ENCODE measurements at regions not wholly inside any gene's neighbourhood (a gene's known extent, or its start where the extent isn't known, plus 50 kb on each side); places are given as distances from the start of the nearest gene placed in this dataset.
A peak's percentile ranks its signal among the peaks of the same experiment; 100 is the strongest.

DNA sequence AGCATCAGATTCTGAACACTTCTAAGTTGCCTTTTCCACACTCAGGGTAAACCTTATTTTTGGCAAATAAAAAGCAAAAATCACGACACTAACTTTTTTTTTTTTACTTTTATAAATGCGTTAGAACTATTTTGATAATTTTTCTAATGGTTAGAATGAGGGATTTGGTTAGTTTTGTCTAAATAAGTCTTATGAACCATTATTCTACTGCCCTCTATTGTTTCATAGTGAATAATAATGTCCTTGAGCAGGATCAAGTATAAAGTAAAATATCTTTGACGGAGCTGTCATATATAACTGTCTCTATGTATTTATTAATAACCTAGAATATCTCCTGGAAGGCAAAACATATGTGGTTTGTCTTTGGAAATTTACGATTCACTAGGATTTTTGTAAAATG, 631.8 kb downstream of the GABRG2 start:
- no peak for TF ChIP-seq SIN3A (IDR thresholded peaks at IDR 0.05; ENCODE audit: borderline replicate concordance, insufficient read depth, low read length)
- no peak for TF ChIP-seq POLR2AphosphoS5 (IDR thresholded peaks at IDR 0.05; ENCODE audit: low read depth, low read length)
- TF ChIP-seq FOXP2 (optimal IDR thresholded peaks at IDR 0.05; ENCODE audit: borderline replicate concordance, extremely low read depth, extremely low read length, insufficient read depth) = no peak
- TF ChIP-seq, protein P1, sequence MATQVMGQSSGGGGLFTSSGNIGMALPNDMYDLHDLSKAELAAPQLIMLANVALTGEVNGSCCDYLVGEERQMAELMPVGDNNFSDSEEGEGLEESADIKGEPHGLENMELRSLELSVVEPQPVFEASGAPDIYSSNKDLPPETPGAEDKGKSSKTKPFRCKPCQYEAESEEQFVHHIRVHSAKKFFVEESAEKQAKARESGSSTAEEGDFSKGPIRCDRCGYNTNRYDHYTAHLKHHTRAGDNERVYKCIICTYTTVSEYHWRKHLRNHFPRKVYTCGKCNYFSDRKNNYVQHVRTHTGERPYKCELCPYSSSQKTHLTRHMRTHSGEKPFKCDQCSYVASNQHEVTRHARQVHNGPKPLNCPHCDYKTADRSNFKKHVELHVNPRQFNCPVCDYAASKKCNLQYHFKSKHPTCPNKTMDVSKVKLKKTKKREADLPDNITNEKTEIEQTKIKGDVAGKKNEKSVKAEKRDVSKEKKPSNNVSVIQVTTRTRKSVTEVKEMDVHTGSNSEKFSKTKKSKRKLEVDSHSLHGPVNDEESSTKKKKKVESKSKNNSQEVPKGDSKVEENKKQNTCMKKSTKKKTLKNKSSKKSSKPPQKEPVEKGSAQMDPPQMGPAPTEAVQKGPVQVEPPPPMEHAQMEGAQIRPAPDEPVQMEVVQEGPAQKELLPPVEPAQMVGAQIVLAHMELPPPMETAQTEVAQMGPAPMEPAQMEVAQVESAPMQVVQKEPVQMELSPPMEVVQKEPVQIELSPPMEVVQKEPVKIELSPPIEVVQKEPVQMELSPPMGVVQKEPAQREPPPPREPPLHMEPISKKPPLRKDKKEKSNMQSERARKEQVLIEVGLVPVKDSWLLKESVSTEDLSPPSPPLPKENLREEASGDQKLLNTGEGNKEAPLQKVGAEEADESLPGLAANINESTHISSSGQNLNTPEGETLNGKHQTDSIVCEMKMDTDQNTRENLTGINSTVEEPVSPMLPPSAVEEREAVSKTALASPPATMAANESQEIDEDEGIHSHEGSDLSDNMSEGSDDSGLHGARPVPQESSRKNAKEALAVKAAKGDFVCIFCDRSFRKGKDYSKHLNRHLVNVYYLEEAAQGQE (IDR thresholded peaks at IDR 0.05; ENCODE audit: insufficient read depth in 1 of 2, low read depth in 2 of 2, low read length in 2 of 2) = no peak
- no peak for TF ChIP-seq TAF1 (IDR thresholded peaks at IDR 0.05; ENCODE audit: borderline replicate concordance, insufficient read depth, low read length)

DNA sequence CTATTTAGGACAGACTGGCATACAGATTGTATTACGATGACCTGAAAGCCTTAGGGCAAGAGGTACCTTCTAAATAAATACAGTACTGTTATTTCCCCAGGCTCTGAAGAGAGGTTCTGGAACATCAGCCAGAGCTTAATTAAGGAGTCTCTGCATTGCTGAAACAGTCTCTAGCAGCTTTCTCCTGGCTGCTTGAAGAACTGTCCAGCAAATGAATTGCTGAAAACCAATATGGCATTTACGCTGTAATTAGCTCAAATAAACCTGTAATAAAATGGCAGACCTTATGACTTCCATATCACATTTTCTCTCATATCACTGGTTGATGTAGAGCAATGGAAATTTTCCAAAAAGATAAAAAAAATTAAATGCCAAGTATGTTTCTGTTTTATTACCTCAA, 636.3 kb downstream of the GABRG2 start:
- TF ChIP-seq, protein P1 (IDR thresholded peaks at IDR 0.05; ENCODE audit: insufficient read depth in 1 of 2, low read depth in 2 of 2, low read length in 2 of 2) = peak; percentile 37 to 91; a peak in 3 of 4 replicates
- TF ChIP-seq POLR2AphosphoS5 (IDR thresholded peaks at IDR 0.05; ENCODE audit: low read depth, low read length) = no peak
- no peak for TF ChIP-seq FOXP2 (optimal IDR thresholded peaks at IDR 0.05; ENCODE audit: borderline replicate concordance, extremely low read depth, extremely low read length, insufficient read depth)
- no peak for TF ChIP-seq SIN3A (IDR thresholded peaks at IDR 0.05; ENCODE audit: borderline replicate concordance, insufficient read depth, low read length)
- no peak for TF ChIP-seq TAF1 (IDR thresholded peaks at IDR 0.05; ENCODE audit: borderline replicate concordance, insufficient read depth, low read length)

DNA sequence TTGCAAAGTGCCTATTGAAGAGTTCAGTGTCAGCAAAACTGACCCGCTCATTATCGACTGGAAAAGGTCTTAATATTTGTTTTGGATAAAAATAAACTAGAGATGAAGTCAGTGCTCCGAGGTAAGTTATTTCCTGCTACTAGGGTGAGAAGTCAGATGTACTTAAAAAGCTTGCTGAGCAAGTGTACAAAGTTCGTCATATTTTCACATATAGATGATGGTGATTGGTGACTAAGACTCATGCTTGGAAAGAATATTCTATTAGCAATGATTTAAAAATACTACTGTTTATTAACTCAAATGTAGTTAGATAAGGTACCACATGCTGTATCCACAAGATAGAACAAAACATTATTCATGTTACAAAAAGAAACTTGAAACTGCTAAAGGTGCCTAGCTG, 643.7 kb downstream of the GABRG2 start:
- TF ChIP-seq SIN3A (IDR thresholded peaks at IDR 0.05; ENCODE audit: borderline replicate concordance, insufficient read depth, low read length) = no peak
- TF ChIP-seq TAF1 (IDR thresholded peaks at IDR 0.05; ENCODE audit: borderline replicate concordance, insufficient read depth, low read length) = no peak
- no peak for TF ChIP-seq FOXP2 (optimal IDR thresholded peaks at IDR 0.05; ENCODE audit: borderline replicate concordance, extremely low read depth, extremely low read length, insufficient read depth)
- TF ChIP-seq POLR2AphosphoS5 (IDR thresholded peaks at IDR 0.05; ENCODE audit: low read depth, low read length) = no peak
- TF ChIP-seq, protein P1 (IDR thresholded peaks at IDR 0.05; ENCODE audit: insufficient read depth in 1 of 2, low read depth in 2 of 2, low read length in 2 of 2) = no peak

DNA sequence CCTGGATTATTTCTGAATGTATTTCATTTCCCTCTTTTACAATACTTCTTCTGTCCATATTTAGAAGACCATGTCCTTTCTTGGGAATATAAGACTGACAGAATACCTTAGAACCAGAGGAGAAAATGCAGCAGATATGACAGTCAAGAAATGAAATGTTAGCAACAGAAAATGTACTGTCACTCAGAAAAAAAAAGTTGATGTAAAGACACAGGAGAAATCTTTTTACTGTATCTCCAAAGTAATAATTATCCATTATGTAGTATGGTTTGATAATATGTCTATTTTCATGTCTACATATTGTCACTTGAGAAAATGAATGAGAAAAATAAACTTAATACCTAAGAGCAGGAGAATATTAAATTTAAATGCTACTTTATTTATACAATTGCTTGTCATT, 652.1 kb downstream of the GABRG2 start:
- no peak for TF ChIP-seq FOXP2 (optimal IDR thresholded peaks at IDR 0.05; ENCODE audit: borderline replicate concordance, extremely low read depth, extremely low read length, insufficient read depth)
- no peak for TF ChIP-seq TAF1 (IDR thresholded peaks at IDR 0.05; ENCODE audit: borderline replicate concordance, insufficient read depth, low read length)
- no peak for TF ChIP-seq SIN3A (IDR thresholded peaks at IDR 0.05; ENCODE audit: borderline replicate concordance, insufficient read depth, low read length)
- TF ChIP-seq, protein P1 (IDR thresholded peaks at IDR 0.05; ENCODE audit: insufficient read depth in 1 of 2, low read depth in 2 of 2, low read length in 2 of 2) = no peak
- TF ChIP-seq POLR2AphosphoS5 (IDR thresholded peaks at IDR 0.05; ENCODE audit: low read depth, low read length) = no peak

DNA sequence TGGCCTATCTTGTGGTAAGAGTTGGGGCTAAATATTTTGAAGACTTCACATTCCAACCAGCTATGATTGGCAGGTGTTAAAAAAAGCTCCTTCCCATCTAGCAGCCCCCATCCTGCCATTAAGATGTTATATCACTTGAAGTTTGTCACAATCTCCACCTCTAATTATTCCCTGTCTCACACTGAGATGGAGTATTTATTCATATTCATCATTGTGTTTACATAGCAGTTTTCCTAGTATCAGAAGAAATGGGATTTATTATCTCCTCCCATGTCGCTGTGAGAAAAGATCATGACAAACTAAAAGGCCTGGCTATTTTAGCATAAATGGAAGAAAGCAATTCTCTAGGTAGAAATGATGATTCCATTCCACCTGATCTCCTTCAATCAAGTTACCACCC, 653.6 kb downstream of the GABRG2 start:
- TF ChIP-seq SIN3A (IDR thresholded peaks at IDR 0.05; ENCODE audit: borderline replicate concordance, insufficient read depth, low read length) (no peak), POLR2AphosphoS5 (IDR thresholded peaks at IDR 0.05; ENCODE audit: low read depth, low read length) (no peak), TAF1 (IDR thresholded peaks at IDR 0.05; ENCODE audit: borderline replicate concordance, insufficient read depth, low read length) (no peak), FOXP2 (optimal IDR thresholded peaks at IDR 0.05; ENCODE audit: borderline replicate concordance, extremely low read depth, extremely low read length, insufficient read depth) (no peak)
- TF ChIP-seq, protein P1 (IDR thresholded peaks at IDR 0.05; ENCODE audit: insufficient read depth in 1 of 2, low read depth in 2 of 2, low read length in 2 of 2) = no peak
